Stomach (tissue), 8 donors: ENCODE measurements at regions not wholly inside any gene's neighbourhood (a gene's known extent, or its start where the extent isn't known, plus 50 kb on each side); places are given as distances from the start of the nearest gene placed in this dataset.

Source experiments
- DNase-seq, 2 donors: peaks; one replicate each; pipeline versions ENCODE4 v3.0.0 to v3.0.0-alpha.2; 2013 to 2019
- H3K27ac ChIP-seq, 5 donors: fragments of 200-600 bp in 4 of 5; sonication (generic) in 4 of 5; one replicate each; pipeline ENCODE4 v1.5.1; 2013 to 2019; ENCODE audit warnings: mild to moderate bottlenecking in 1 of 5, moderate library complexity in 1 of 5
- H3K27me3 ChIP-seq, 3 donors: fragments of 200-600 bp; sonication (generic); one replicate each; pipeline ENCODE4 v1.5.1; 2017 to 2019; ENCODE audit warnings: mixed run types in 1 of 3
- H3K36me3 ChIP-seq, 4 donors: fragments of 200-600 bp; sonication (generic); 1 replicate in 3 of 4; 2 replicates in 1 of 4; pipeline ENCODE4 v1.5.1; 2016 to 2019
- H3K4me1 ChIP-seq, 4 donors: fragments of 200-600 bp; sonication (generic); one replicate each; pipeline ENCODE4 v1.5.1; 2016 to 2019
- H3K4me3 ChIP-seq, 4 donors: fragments of 200-600 bp; sonication (generic) in 3 of 4; one replicate each; pipeline ENCODE4 v1.5.1; 2016 to 2019; ENCODE audit warnings: mild to moderate bottlenecking in 1 of 4
- H3K9me3 ChIP-seq, 4 donors: fragments of 200-600 bp; sonication (generic); one replicate each; pipeline ENCODE4 v1.5.1; 2016 to 2019
- CTCF ChIP-seq, 7 experiments: fragments of 450-650 bp in 4 of 7; fragments of 200-600 bp in 3 of 7; sonication (generic) in 3 of 7; IDR thresholded peaks; one replicate each; pipeline ENCODE4 v1.5.1; 2016 to 2019; ENCODE audit warnings: antibody characterized with exemption in 7 of 7, control low read depth in 2 of 7, mild to moderate bottlenecking in 1 of 7
- EP300 ChIP-seq: sonication (generic); formaldehyde crosslinking; IDR thresholded peaks from one replicate; pipeline ENCODE4 v1.6.1; 2017; ENCODE audit warnings: antibody characterized with exemption
- POLR2A ChIP-seq, 4 donors: fragments of 450-650 bp; IDR thresholded peaks; one replicate each; pipeline ENCODE4 v1.6.1; 2016; ENCODE audit warnings: antibody characterized with exemption in 4 of 4, control low read depth in 2 of 4, mild to moderate bottlenecking in 1 of 4, moderate library complexity in 1 of 4
- POLR2AphosphoS5 ChIP-seq, 3 donors: sonication (generic); formaldehyde crosslinking; IDR thresholded peaks; one replicate each; pipeline ENCODE4 v1.6.1; 2016; ENCODE audit warnings: antibody characterized with exemption in 3 of 3
- WGBS, 5 donors: extraction: QIAGEN DNeasy Blood & Tissue Kit in 3 of 5; methylation state at CpG; one replicate each; pipeline versions ENCODE4 v1.1.5 to v1.1.7; 2013 to 2018; 5-methylcytosine and 5-hydroxymethylcytosine counted together
- intact Hi-C: fragments of 100-400 bp; cut with DNase I; formaldehyde crosslinking; loops from one replicate; pipeline ENCODE4 v1.15.1; 2023; ENCODE audit warnings: low total_unique reads
- donor health status: healthy with polysubstance abuse.
- donor health status: Bipolar disorder and iron deficiency.
- donor health status: healthy.

- 88 to 96% (median 94%) methylated on average over 3 of the region's 3 CpGs for WGBS, 5 donors
- TF ChIP-seq CTCF (IDR thresholded peaks at IDR 0.05) (no peak), POLR2A (IDR thresholded peaks at IDR 0.05) (no peak), EP300 (no peak), POLR2AphosphoS5 (IDR thresholded peaks at IDR 0.05) (no peak)
- Histone ChIP-seq H3K9me3 (peaks cover 4 to 33% (median 20%) of the 10 kb centered on the region in 4 donors), H3K36me3 (no peaks in the 10 kb centered on the region), H3K4me3 (no peak overlapping the region), H3K4me1 (no peaks in the 10 kb centered on the region), H3K27me3 (no peaks in the 10 kb centered on the region), H3K27ac (no peak overlapping the region)
- intact Hi-C loops = no loop called here
- no peak for DNase-seq
Measured at GRCh38 chr1:181953596-181953995, 107.9 kb downstream of the ZNF648 start.

GRCh38 chr1:181951213-181951612 lies 110.3 kb downstream of the ZNF648 start:
- Histone ChIP-seq H3K4me1 (no peaks in the 10 kb centered on the region), H3K27ac (no peak overlapping the region), H3K27me3 (no peaks in the 10 kb centered on the region), H3K9me3 (peaks cover 0 to 25% (median 6%) of the 10 kb centered on the region in 4 donors), H3K36me3 (no peaks in the 10 kb centered on the region), H3K4me3 (no peak overlapping the region)
- DNase-seq = no peak
- no peak for TF ChIP-seq CTCF (IDR thresholded peaks at IDR 0.05)
- no peak for TF ChIP-seq POLR2A (IDR thresholded peaks at IDR 0.05)
- TF ChIP-seq POLR2AphosphoS5 (IDR thresholded peaks at IDR 0.05) = no peak
- TF ChIP-seq EP300 = no peak
- intact Hi-C loops = no loop called here
- WGBS, 5 donors = 79 to 86% (median 83%) methylated on average over 4 of the region's 4 CpGs

- H3K9me3 ChIP-seq = peaks cover 2 to 18% (median 6%) of the 10 kb centered on the region in 4 donors
- H3K27ac ChIP-seq = no peak overlapping the region
- intact Hi-C loops = no loop called here
- H3K36me3 ChIP-seq = no peaks in the 10 kb centered on the region
- no peak overlapping the region for H3K4me3 ChIP-seq
- no peak for TF ChIP-seq POLR2A (IDR thresholded peaks at IDR 0.05)
- TF ChIP-seq CTCF (IDR thresholded peaks at IDR 0.05) = no peak
- no peak for TF ChIP-seq POLR2AphosphoS5 (IDR thresholded peaks at IDR 0.05)
- TF ChIP-seq EP300 = no peak
- DNase-seq = no peak
- H3K27me3 ChIP-seq = no peaks in the 10 kb centered on the region
- 40 to 75% (median 66%) methylated on average over 2 of the region's 2 CpGs for WGBS, 5 donors
- no peaks in the 10 kb centered on the region for H3K4me1 ChIP-seq
Measured at GRCh38 chr1:181949500-181949899, 112.0 kb downstream of the ZNF648 start.

DNA sequence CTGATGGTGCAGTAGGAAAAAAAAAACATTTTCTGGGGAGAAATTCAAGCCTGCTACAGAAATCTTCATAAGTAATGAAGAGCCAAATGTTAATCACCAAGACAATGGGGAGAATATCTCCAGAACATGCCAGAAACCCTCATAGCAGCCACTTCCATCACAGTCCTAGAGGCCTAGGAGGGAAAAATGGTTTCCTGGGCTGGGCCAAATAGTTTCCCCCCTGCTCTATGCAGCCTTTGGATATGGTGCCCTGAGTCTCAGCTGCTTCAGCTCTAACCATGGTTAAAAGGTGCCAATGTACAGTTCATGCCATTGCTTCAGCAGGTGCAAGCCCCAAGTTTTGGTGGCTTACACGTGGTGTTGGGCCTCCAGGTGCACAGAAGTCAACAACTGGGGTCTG lies 113.1 kb downstream of the ZNF648 start:
- H3K4me3 ChIP-seq = no peak overlapping the region
- no peaks in the 10 kb centered on the region for H3K4me1 ChIP-seq
- H3K9me3 ChIP-seq = peaks cover 2 to 14% (median 8%) of the 10 kb centered on the region in 4 donors
- intact Hi-C loops = no loop called here
- DNase-seq = no peak
- no peaks in the 10 kb centered on the region for H3K27me3 ChIP-seq
- WGBS, 5 donors = 19 to 38% (median 21%) methylated on average over 1 of the region's 1 CpG
- no peak overlapping the region for H3K27ac ChIP-seq
- TF ChIP-seq POLR2A (IDR thresholded peaks at IDR 0.05) (no peak), POLR2AphosphoS5 (IDR thresholded peaks at IDR 0.05) (no peak), EP300 (no peak), CTCF (IDR thresholded peaks at IDR 0.05) (no peak)
- no peaks in the 10 kb centered on the region for H3K36me3 ChIP-seq
